Left ventricle myocardium inferior (tissue), 1 donor: ENCODE measurements at regions not wholly inside any gene's neighbourhood (a gene's known extent, or its start where the extent isn't known, plus 50 kb on each side); places are given as distances from the start of the nearest gene placed in this dataset.

Source experiments
- DNase-seq: peaks from one replicate; pipeline ENCODE4 v3.0.0-alpha.2; 2020
- H3K27ac ChIP-seq: fragments of 200-600 bp; replicated peaks from 2 replicates; pipeline ENCODE4 v1.8.0; 2021
- H3K27me3 ChIP-seq: fragments of 200-600 bp; 2 replicates; pipeline ENCODE4 v1.8.0; 2021; ENCODE audit warnings: low read depth
- H3K36me3 ChIP-seq: fragments of 200-600 bp; 2 replicates; pipeline ENCODE4 v1.8.0; 2021
- H3K4me1 ChIP-seq: fragments of 200-600 bp; 2 replicates; pipeline ENCODE4 v1.8.0; 2021
- H3K4me3 ChIP-seq: fragments of 200-600 bp; 2 replicates; pipeline ENCODE4 v1.8.0; 2021; ENCODE audit warnings: mild to moderate bottlenecking, moderate library complexity
- H3K9me3 ChIP-seq: fragments of 200-600 bp; replicated peaks from 2 replicates; pipeline ENCODE4 v1.8.0; 2021
- CTCF ChIP-seq: fragments of 200-600 bp; IDR thresholded peaks from 2 replicates; pipeline ENCODE4 v1.8.0; 2021; ENCODE audit warnings: antibody characterized with exemption, mild to moderate bottlenecking, borderline replicate concordance
- intact Hi-C: fragments of 100-400 bp; cut with micrococcal nuclease; formaldehyde crosslinking; loops from one replicate; pipeline ENCODE4 v1.11.0; 2022
- donor health status: DM: no; HTN: yes; CAD: no; lungs with severe emphysema.

DNA sequence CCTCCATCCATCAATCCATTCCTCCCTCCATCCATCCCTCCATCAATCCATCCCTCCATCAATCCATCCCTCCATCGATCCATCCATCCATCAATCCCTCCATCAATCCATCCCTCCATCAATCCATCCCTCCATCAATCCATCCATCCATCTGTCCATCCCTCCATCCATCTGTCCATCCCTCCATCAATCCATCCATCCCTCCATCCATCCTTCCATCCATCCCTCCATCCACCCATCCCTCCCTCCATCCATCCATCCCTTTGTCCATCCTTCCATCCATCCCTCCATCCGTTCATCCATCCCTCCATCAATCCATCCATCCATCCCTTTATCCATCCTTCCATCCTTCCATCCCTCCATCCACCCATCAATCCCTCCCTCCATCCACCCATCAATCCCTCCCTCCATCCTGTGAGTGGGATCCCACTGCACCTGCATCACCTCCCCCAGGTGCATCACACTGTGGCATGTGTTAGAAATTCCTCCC is 338.1 kb upstream of the SFSWAP start:
- intact Hi-C loops = no loop called here
- DNase-seq = no peak

GRCh38 chr12:131375261-131375971 is 335.5 kb upstream of the SFSWAP start:
- Histone ChIP-seq H3K36me3 (no peaks in the 10 kb centered on the region), H3K4me3 (no peak overlapping the region), H3K27ac (no peak overlapping the region), H3K9me3 (no peaks in the 10 kb centered on the region), H3K27me3 (peaks cover 42% of the 10 kb centered on the region), H3K4me1 (no peaks in the 10 kb centered on the region)
- no peak for TF ChIP-seq CTCF
- no peak for DNase-seq
- intact Hi-C loops = no loop called here

More for the DNA sequence above, 338.1 kb upstream of the SFSWAP start:
- peaks cover 27% of the 10 kb centered on the region for H3K27me3 ChIP-seq
- H3K4me3 ChIP-seq = no peak overlapping the region
- H3K27ac ChIP-seq = no peak overlapping the region
- H3K4me1 ChIP-seq = no peaks in the 10 kb centered on the region
- no peak for TF ChIP-seq CTCF
- no peaks in the 10 kb centered on the region for H3K36me3 ChIP-seq
- H3K9me3 ChIP-seq = no peaks in the 10 kb centered on the region

GRCh38 chr12:131375972-131376345 is 334.9 kb upstream of the SFSWAP start:
- peaks cover 48% of the 10 kb centered on the region for H3K27me3 ChIP-seq
- no peaks in the 10 kb centered on the region for H3K4me1 ChIP-seq
- no peak overlapping the region for H3K27ac ChIP-seq
- intact Hi-C loops = no loop called here
- H3K4me3 ChIP-seq = no peak overlapping the region
- H3K36me3 ChIP-seq = no peaks in the 10 kb centered on the region
- no peak for DNase-seq
- no peak for TF ChIP-seq CTCF
- H3K9me3 ChIP-seq = no peaks in the 10 kb centered on the region

- no peaks in the 10 kb centered on the region for H3K9me3 ChIP-seq
- H3K36me3 ChIP-seq = no peaks in the 10 kb centered on the region
- TF ChIP-seq CTCF = no peak
- H3K4me1 ChIP-seq = no peaks in the 10 kb centered on the region
- intact Hi-C loops = no loop called here
- no peak for DNase-seq
- no peak overlapping the region for H3K4me3 ChIP-seq
- peaks cover 62% of the 10 kb centered on the region for H3K27me3 ChIP-seq
- no peak overlapping the region for H3K27ac ChIP-seq
Observed at GRCh38 chr12:131378176-131378842, 332.6 kb upstream of the SFSWAP start.

- Histone ChIP-seq H3K4me3 (no peak overlapping the region), H3K9me3 (no peaks in the 10 kb centered on the region), H3K27ac (no peak overlapping the region), H3K36me3 (no peaks in the 10 kb centered on the region), H3K27me3 (peaks cover 69% of the 10 kb centered on the region), H3K4me1 (no peaks in the 10 kb centered on the region)
- no peak for TF ChIP-seq CTCF
- intact Hi-C loops = no loop called here
- no peak for DNase-seq
Observed at GRCh38 chr12:131378861-131379665, 331.8 kb upstream of the SFSWAP start.
